ENCODE measurements at regions not wholly inside any gene's neighbourhood (a gene's known extent, or its start where the extent isn't known, plus 50 kb on each side); places are given as distances from the start of the nearest gene placed in this dataset.

- no peak for DNase-seq
- H3K36me3 Mint-ChIP-seq (ENCODE audit: low read depth): no peaks in the 10 kb centered on the region
- peaks cover 3% of the 10 kb centered on the region for H3K9me3 Mint-ChIP-seq
- H3K4me3 Mint-ChIP-seq: no peak overlapping the region
- H3K27ac Mint-ChIP-seq: no peak overlapping the region
- no peaks in the 10 kb centered on the region for H3K27me3 Mint-ChIP-seq (ENCODE audit: low read depth)
- no peaks in the 10 kb centered on the region for H3K4me1 Mint-ChIP-seq (ENCODE audit: low read depth)
- intact Hi-C loops (cut with micrococcal nuclease): no loop called here
- CTCF ChIA-PET: interaction anchor here (1.6 kb wide), 1 partner anchor 10 kb away, joined by 6 read pairs; no protein-coding TSS in a partner anchor
Measured at GRCh38 chr10:52635651-52636050, 136.9 kb downstream of the MBL2 start.

- H3K36me3 Mint-ChIP-seq (ENCODE audit: low read depth): no peaks in the 10 kb centered on the region
- intact Hi-C loops (cut with micrococcal nuclease): no loop called here
- no peaks in the 10 kb centered on the region for H3K4me1 Mint-ChIP-seq (ENCODE audit: low read depth)
- H3K27me3 Mint-ChIP-seq (ENCODE audit: low read depth): no peaks in the 10 kb centered on the region
- DNase-seq: no peak
- no peak overlapping the region for H3K4me3 Mint-ChIP-seq
- no peak overlapping the region for H3K27ac Mint-ChIP-seq
- CTCF ChIA-PET: interaction anchor here (1.6 kb wide), 1 partner anchor 9 kb away, joined by 6 read pairs; no protein-coding TSS in a partner anchor
- H3K9me3 Mint-ChIP-seq: peaks cover 3% of the 10 kb centered on the region
Measured at GRCh38 chr10:52636874-52637273, 135.7 kb downstream of the MBL2 start.

- peaks cover 3% of the 10 kb centered on the region for H3K9me3 Mint-ChIP-seq
- H3K27ac Mint-ChIP-seq: no peak overlapping the region
- DNase-seq: no peak
- no peaks in the 10 kb centered on the region for H3K27me3 Mint-ChIP-seq (ENCODE audit: low read depth)
- CTCF ChIA-PET: no interaction called here
- H3K4me3 Mint-ChIP-seq: no peak overlapping the region
- no peaks in the 10 kb centered on the region for H3K36me3 Mint-ChIP-seq (ENCODE audit: low read depth)
- H3K4me1 Mint-ChIP-seq (ENCODE audit: low read depth): no peaks in the 10 kb centered on the region
- intact Hi-C loops (cut with micrococcal nuclease): no loop called here
Measured at GRCh38 chr10:52637592-52637991, 135.0 kb downstream of the MBL2 start.

- H3K4me3 Mint-ChIP-seq: no peak overlapping the region
- peaks cover 3% of the 10 kb centered on the region for H3K9me3 Mint-ChIP-seq
- no peaks in the 10 kb centered on the region for H3K4me1 Mint-ChIP-seq (ENCODE audit: low read depth)
- no peak overlapping the region for H3K27ac Mint-ChIP-seq
- intact Hi-C loops (cut with micrococcal nuclease): no loop called here
- no peaks in the 10 kb centered on the region for H3K27me3 Mint-ChIP-seq (ENCODE audit: low read depth)
- DNase-seq: no peak
- CTCF ChIA-PET: no interaction called here
- no peaks in the 10 kb centered on the region for H3K36me3 Mint-ChIP-seq (ENCODE audit: low read depth)
Measured at GRCh38 chr10:52639652-52640051, 132.9 kb downstream of the MBL2 start.

- Mint-ChIP-seq H3K36me3 (ENCODE audit: low read depth) (no peaks in the 10 kb centered on the region), H3K27ac (no peak overlapping the region), H3K9me3 (no peaks in the 10 kb centered on the region), H3K27me3 (ENCODE audit: low read depth) (no peaks in the 10 kb centered on the region), H3K4me1 (ENCODE audit: low read depth) (no peaks in the 10 kb centered on the region), H3K4me3 (no peak overlapping the region)
- DNase-seq: no peak
- CTCF ChIA-PET: no interaction called here
- intact Hi-C loops (cut with micrococcal nuclease): no loop called here
Measured at GRCh38 chr10:52642208-52642607, 130.4 kb downstream of the MBL2 start.

- Mint-ChIP-seq H3K4me1 (ENCODE audit: low read depth) (no peaks in the 10 kb centered on the region), H3K9me3 (no peaks in the 10 kb centered on the region), H3K4me3 (no peak overlapping the region), H3K27me3 (ENCODE audit: low read depth) (no peaks in the 10 kb centered on the region), H3K36me3 (ENCODE audit: low read depth) (no peaks in the 10 kb centered on the region), H3K27ac (no peak overlapping the region)
- CTCF ChIA-PET: interaction anchor here (0.6 to 2.5 kb wide), 8 partner anchors 9 to 136 kb away, joined by 3 to 8 read pairs (median 4); no protein-coding TSS in a partner anchor
- intact Hi-C loops (cut with micrococcal nuclease): loop anchor here (1.0 kb wide), 2 partner anchors 85 to 136 kb away; no protein-coding TSS in a partner anchor
- DNase-seq: peak; percentile 21
Measured at GRCh38 chr10:52644373-52645186, 128.0 kb downstream of the MBL2 start.

GRCh38 chr10:52645187-52645758 is 127.3 kb downstream of the MBL2 start:
- CTCF ChIA-PET: interaction anchor here (0.7 to 2.5 kb wide), 4 partner anchors 9 to 135 kb away, joined by 3 to 8 read pairs (median 4); no protein-coding TSS in a partner anchor
- Mint-ChIP-seq H3K9me3 (no peaks in the 10 kb centered on the region), H3K4me1 (ENCODE audit: low read depth) (no peaks in the 10 kb centered on the region), H3K36me3 (ENCODE audit: low read depth) (no peaks in the 10 kb centered on the region), H3K27me3 (ENCODE audit: low read depth) (no peaks in the 10 kb centered on the region), H3K27ac (no peak overlapping the region), H3K4me3 (no peak overlapping the region)
- intact Hi-C loops (cut with micrococcal nuclease): no loop called here
- no peak for DNase-seq

- Mint-ChIP-seq H3K27me3 (ENCODE audit: low read depth) (no peaks in the 10 kb centered on the region), H3K4me3 (no peak overlapping the region), H3K27ac (no peak overlapping the region), H3K4me1 (ENCODE audit: low read depth) (no peaks in the 10 kb centered on the region), H3K9me3 (peaks cover 1% of the 10 kb centered on the region), H3K36me3 (ENCODE audit: low read depth) (no peaks in the 10 kb centered on the region)
- CTCF ChIA-PET: no interaction called here
- intact Hi-C loops (cut with micrococcal nuclease): no loop called here
- no peak for DNase-seq
Measured at GRCh38 chr10:52649511-52649910, 123.1 kb downstream of the MBL2 start.

GRCh38 chr10:52650873-52651272 is 121.7 kb downstream of the MBL2 start:
- intact Hi-C loops (cut with micrococcal nuclease): no loop called here
- Mint-ChIP-seq H3K36me3 (ENCODE audit: low read depth) (no peaks in the 10 kb centered on the region), H3K4me3 (no peak overlapping the region), H3K27me3 (ENCODE audit: low read depth) (no peaks in the 10 kb centered on the region), H3K27ac (no peak overlapping the region), H3K9me3 (peaks cover 1% of the 10 kb centered on the region), H3K4me1 (ENCODE audit: low read depth) (no peaks in the 10 kb centered on the region)
- no peak for DNase-seq
- CTCF ChIA-PET: interaction anchor here (1.0 kb wide), 1 partner anchor 78 kb away, joined by 3 read pairs; no protein-coding TSS in a partner anchor

GRCh38 chr10:52651293-52651692 is 121.3 kb downstream of the MBL2 start:
- no peak for DNase-seq
- Mint-ChIP-seq H3K4me1 (ENCODE audit: low read depth) (no peaks in the 10 kb centered on the region), H3K27ac (no peak overlapping the region), H3K27me3 (ENCODE audit: low read depth) (no peaks in the 10 kb centered on the region), H3K4me3 (no peak overlapping the region), H3K36me3 (ENCODE audit: low read depth) (no peaks in the 10 kb centered on the region), H3K9me3 (peaks cover 1% of the 10 kb centered on the region)
- CTCF ChIA-PET: interaction anchor here (1.0 kb wide), 1 partner anchor 78 kb away, joined by 3 read pairs; no protein-coding TSS in a partner anchor
- intact Hi-C loops (cut with micrococcal nuclease): no loop called here

- H3K9me3 Mint-ChIP-seq: peaks cover 1% of the 10 kb centered on the region
- H3K27me3 Mint-ChIP-seq (ENCODE audit: low read depth): no peaks in the 10 kb centered on the region
- no peak overlapping the region for H3K4me3 Mint-ChIP-seq
- no peak overlapping the region for H3K27ac Mint-ChIP-seq
- CTCF ChIA-PET: no interaction called here
- H3K36me3 Mint-ChIP-seq (ENCODE audit: low read depth): no peaks in the 10 kb centered on the region
- no peak for DNase-seq
- intact Hi-C loops (cut with micrococcal nuclease): no loop called here
- H3K4me1 Mint-ChIP-seq (ENCODE audit: low read depth): no peaks in the 10 kb centered on the region
Measured at GRCh38 chr10:52652431-52653262, 119.9 kb downstream of the MBL2 start.

- no peaks in the 10 kb centered on the region for H3K4me1 Mint-ChIP-seq (ENCODE audit: low read depth)
- H3K9me3 Mint-ChIP-seq: peaks cover 1% of the 10 kb centered on the region
- CTCF ChIA-PET: no interaction called here
- intact Hi-C loops (cut with micrococcal nuclease): no loop called here
- H3K4me3 Mint-ChIP-seq: no peak overlapping the region
- no peaks in the 10 kb centered on the region for H3K27me3 Mint-ChIP-seq (ENCODE audit: low read depth)
- no peaks in the 10 kb centered on the region for H3K36me3 Mint-ChIP-seq (ENCODE audit: low read depth)
- H3K27ac Mint-ChIP-seq: no peak overlapping the region
- DNase-seq: no peak
Measured at GRCh38 chr10:52653263-52653909, 119.2 kb downstream of the MBL2 start.
